Kidney (tissue), 13 donors: ENCODE measurements at regions not wholly inside any gene's neighbourhood (a gene's known extent, or its start where the extent isn't known, plus 50 kb on each side); places are given as distances from the start of the nearest gene placed in this dataset.

Experiments used
- DNase-seq, 5 donors: peaks; one replicate each; pipeline ENCODE4 v3.0.0-alpha.2; 2013 to 2020
- FAIRE-seq: peaks from 2 replicates; lab custom pipeline; 2012; peaks lifted over from hg19 to GRCh38; lab: Jason Lieb, UNC
- H3K27ac ChIP-seq, 2 donors: one replicate each; pipeline ENCODE4 v1.7.0; 2013; ENCODE audit warnings: low read depth in 2 of 2, low read length in 2 of 2, inconsistent platforms in 1 of 2
- H3K27me3 ChIP-seq: one replicate; pipeline ENCODE4 v1.7.1; 2013; ENCODE audit warnings: low read length, inconsistent platforms; ENCODE audit not compliant: control insufficient read depth, insufficient read depth
- H3K36me3 ChIP-seq, 3 donors: one replicate each; pipeline versions ENCODE4 v1.7.0 to v1.7.1; 2013; ENCODE audit warnings: low read length in 3 of 3, control low read depth in 1 of 3, inconsistent platforms in 1 of 3; ENCODE audit not compliant: insufficient read depth in 3 of 3, control insufficient read depth in 2 of 3
- H3K4me1 ChIP-seq, 3 donors: one replicate each; pipeline versions ENCODE4 v1.7.0 to v1.7.1; 2013; ENCODE audit warnings: low read length in 3 of 3, inconsistent platforms in 1 of 3, low read depth in 1 of 3; ENCODE audit not compliant: control insufficient read depth in 2 of 3, insufficient read depth in 2 of 3
- H3K4me3 ChIP-seq, 3 donors: one replicate each; pipeline versions ENCODE4 v1.7.0 to v1.8.1; 2013; ENCODE audit warnings: low read length in 3 of 3, control low read depth in 1 of 3, inconsistent platforms in 1 of 3
- H3K9ac ChIP-seq, 3 donors: one replicate each; pipeline versions ENCODE4 v1.7.0 to v1.7.1; 2013; ENCODE audit warnings: low read length in 3 of 3, control low read depth in 1 of 3, inconsistent platforms in 1 of 3
- H3K9me3 ChIP-seq, 3 donors: one replicate each; pipeline versions ENCODE4 v1.7.0 to v1.7.1; 2013; ENCODE audit warnings: low read length in 3 of 3, control low read depth in 1 of 3, inconsistent platforms in 1 of 3; ENCODE audit not compliant: control insufficient read depth in 2 of 3, insufficient read depth in 1 of 3
- intact Hi-C: fragments of 100-400 bp; cut with DNase I; formaldehyde crosslinking; loops from one replicate; pipeline ENCODE4 v1.11.1; 2022
- TF ChIP-seq, protein P1 (sequence below): IDR thresholded peaks from 3 replicates; pipeline ENCODE4 v1.5.1; 2012; ENCODE audit warnings: mild to moderate bottlenecking, moderate library complexity, borderline replicate concordance; ENCODE audit not compliant: insufficient read depth; ENCODE audit errors: extremely low read depth
- donor health status: control.
- donor health status: control.
- donor health status: control.
- donor health status: control.
- donor health status: control.
- donor health status: DM: yes; HTN: yes; CAD: no.
- donor health status: Normal renal cell carcinoma (clear cell type).

- FAIRE-seq, result no peak
- intact Hi-C loops, result no loop called here
- H3K9me3 ChIP-seq, result no peaks in the 10 kb centered on the region
- TF ChIP-seq, protein P1, sequence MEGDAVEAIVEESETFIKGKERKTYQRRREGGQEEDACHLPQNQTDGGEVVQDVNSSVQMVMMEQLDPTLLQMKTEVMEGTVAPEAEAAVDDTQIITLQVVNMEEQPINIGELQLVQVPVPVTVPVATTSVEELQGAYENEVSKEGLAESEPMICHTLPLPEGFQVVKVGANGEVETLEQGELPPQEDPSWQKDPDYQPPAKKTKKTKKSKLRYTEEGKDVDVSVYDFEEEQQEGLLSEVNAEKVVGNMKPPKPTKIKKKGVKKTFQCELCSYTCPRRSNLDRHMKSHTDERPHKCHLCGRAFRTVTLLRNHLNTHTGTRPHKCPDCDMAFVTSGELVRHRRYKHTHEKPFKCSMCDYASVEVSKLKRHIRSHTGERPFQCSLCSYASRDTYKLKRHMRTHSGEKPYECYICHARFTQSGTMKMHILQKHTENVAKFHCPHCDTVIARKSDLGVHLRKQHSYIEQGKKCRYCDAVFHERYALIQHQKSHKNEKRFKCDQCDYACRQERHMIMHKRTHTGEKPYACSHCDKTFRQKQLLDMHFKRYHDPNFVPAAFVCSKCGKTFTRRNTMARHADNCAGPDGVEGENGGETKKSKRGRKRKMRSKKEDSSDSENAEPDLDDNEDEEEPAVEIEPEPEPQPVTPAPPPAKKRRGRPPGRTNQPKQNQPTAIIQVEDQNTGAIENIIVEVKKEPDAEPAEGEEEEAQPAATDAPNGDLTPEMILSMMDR, result no peak
- H3K9ac ChIP-seq, result no peak overlapping the region
- H3K4me3 ChIP-seq, result no peak overlapping the region
- no peaks in the 10 kb centered on the region for H3K36me3 ChIP-seq
- H3K4me1 ChIP-seq, result no peaks in the 10 kb centered on the region
- H3K27ac ChIP-seq, result no peak overlapping the region
- H3K27me3 ChIP-seq, result no peaks in the 10 kb centered on the region
- no peak for DNase-seq
These were observed 251.6 kb downstream of the GALR1 start for GRCh38 chr18:77501266-77501665.

GRCh38 chr18:77505499-77505898 is 255.9 kb downstream of the GALR1 start:
- Histone ChIP-seq H3K27ac (no peak overlapping the region), H3K36me3 (no peaks in the 10 kb centered on the region), H3K9me3 (peaks cover 0 to 5% (median 0%) of the 10 kb centered on the region in 3 donors), H3K27me3 (no peaks in the 10 kb centered on the region), H3K9ac (no peak overlapping the region), H3K4me1 (no peaks in the 10 kb centered on the region), H3K4me3 (no peak overlapping the region)
- DNase-seq, result no peak
- FAIRE-seq, result peak; percentile 68
- TF ChIP-seq, protein P1, result no peak
- intact Hi-C loops, result no loop called here

DNA sequence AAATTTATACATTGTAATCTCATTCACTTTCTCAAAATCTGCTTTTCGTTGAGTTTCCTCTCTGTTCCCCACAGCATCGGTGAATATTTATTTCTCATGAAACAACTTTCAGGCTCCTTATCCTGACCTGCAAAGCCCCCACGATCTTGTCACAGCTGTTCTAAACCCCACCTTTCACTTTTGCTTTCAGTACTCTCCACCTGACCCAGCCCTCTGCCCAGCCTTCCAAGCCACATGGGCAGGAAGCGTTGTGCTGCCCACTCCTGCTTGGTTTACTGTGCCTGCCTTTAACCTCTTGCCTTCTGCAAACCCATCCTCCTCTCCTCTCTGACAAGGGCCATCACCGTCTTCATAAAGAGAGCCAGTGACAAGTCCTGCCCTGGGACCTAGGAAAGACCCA is 262.5 kb downstream of the GALR1 start:
- TF ChIP-seq, protein P1, result no peak
- intact Hi-C loops, result no loop called here
- DNase-seq, result no peak
- no peak overlapping the region for H3K27ac ChIP-seq
- peaks cover 0 to 5% (median 0%) of the 10 kb centered on the region in 3 donors for H3K9me3 ChIP-seq
- no peak overlapping the region for H3K4me3 ChIP-seq
- no peak for FAIRE-seq
- no peaks in the 10 kb centered on the region for H3K36me3 ChIP-seq
- H3K9ac ChIP-seq, result no peak overlapping the region
- H3K4me1 ChIP-seq, result no peaks in the 10 kb centered on the region
- no peaks in the 10 kb centered on the region for H3K27me3 ChIP-seq

DNA sequence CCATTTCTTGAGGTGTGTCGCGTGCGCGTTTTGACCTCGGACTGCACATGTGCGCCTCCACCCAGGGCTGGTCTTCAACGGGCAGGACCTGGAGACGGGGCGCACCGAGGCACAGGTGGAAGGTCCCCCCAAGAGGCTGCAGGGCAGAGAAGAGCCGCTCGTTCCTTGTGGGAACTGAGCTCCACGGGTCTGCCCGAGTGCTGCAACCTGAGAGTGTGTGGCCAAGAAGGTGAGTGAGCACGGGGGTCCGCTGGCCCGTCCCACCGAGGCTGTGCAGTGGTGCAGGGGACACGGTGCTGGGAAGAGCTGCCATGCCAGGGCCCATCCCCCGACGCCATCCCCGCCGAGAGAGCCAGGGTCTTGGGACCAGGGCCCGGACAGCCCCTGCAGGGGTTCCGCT is 268.3 kb downstream of the GALR1 start:
- H3K4me1 ChIP-seq, result no peaks in the 10 kb centered on the region
- DNase-seq, result peak in 1 of 5 donors; percentile 73
- FAIRE-seq, result no peak
- intact Hi-C loops, result no loop called here
- H3K36me3 ChIP-seq, result no peaks in the 10 kb centered on the region
- H3K9ac ChIP-seq, result no peak overlapping the region
- no peak overlapping the region for H3K27ac ChIP-seq
- TF ChIP-seq, protein P1, result no peak
- no peaks in the 10 kb centered on the region for H3K9me3 ChIP-seq
- H3K4me3 ChIP-seq, result no peak overlapping the region
- H3K27me3 ChIP-seq, result no peaks in the 10 kb centered on the region
